ENCODE measurements at regions not wholly inside any gene's neighbourhood (a gene's known extent, or its start where the extent isn't known, plus 50 kb on each side); places are given as distances from the start of the nearest gene placed in this dataset.

DNA sequence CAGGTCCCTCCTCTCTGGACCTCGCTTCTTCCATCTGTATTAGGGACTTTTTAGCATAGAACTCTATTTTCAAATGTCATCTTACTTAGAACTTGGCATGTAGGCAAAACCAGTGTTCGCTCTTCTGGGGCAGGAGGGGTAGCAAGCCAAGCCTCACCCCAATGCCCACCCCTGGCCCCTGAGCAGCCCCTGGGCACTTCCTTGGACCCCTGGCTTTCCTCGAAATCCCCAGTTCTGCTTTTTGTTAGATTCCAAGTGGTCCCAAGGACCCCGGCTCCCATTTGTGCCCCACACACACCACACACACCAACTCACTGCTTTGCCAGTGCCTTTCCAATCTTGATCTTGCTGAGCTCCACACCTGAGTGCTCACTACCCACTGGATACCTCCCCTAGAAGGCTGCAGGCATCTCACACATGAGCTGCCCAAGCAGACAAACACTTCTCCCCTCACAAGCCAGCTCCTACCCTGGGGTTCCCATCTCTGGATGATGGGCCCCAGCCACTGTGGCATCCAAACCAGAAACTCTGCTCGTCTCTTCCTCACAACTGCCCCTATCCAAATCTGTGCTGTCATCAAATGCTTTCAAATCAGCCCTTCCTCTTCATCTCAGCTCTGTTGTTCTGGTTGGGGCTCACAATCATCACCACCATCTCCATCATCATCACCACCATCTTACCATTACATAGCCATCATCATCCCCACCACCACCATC, 167.9 kb upstream of the ZMIZ1 start:
- DNase-seq, result no peak

DNA sequence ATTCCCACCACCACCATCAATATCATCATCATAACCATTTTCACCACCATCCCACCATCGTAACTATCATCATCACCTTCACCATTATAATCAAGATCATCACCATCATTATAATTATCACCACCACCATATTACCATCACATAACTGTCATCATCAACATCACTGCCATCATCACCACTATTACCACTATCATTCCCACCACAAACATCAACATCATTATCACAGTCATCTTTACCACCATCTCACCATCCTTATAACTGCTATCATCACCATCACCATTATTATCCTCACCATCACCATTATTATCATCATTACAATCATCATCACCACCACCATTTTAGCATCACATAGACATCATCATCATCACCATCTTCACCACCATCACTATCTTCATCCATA, 167.1 kb upstream of the ZMIZ1 start:
- DNase-seq, result no peak

DNA sequence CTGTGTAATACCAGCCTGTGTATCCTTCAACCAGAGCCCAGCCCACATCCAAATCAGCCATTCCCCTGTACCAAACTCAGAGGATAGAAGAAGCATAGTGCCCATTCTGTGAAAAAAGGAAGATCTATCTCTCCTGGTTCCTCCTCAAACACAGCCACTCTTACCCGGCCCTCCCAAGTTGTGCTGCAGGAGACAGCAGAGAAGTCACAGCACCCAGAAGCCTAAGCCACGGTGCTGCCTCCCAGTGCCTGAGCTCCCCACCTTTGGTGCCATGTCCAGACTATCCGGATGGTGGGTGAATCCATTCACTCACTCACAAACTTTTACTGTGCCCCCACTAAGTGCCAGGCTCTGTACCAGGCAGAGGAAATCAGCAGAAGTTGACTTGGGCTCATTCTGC, 166.0 kb upstream of the ZMIZ1 start:
- DNase-seq, result no peak

DNA sequence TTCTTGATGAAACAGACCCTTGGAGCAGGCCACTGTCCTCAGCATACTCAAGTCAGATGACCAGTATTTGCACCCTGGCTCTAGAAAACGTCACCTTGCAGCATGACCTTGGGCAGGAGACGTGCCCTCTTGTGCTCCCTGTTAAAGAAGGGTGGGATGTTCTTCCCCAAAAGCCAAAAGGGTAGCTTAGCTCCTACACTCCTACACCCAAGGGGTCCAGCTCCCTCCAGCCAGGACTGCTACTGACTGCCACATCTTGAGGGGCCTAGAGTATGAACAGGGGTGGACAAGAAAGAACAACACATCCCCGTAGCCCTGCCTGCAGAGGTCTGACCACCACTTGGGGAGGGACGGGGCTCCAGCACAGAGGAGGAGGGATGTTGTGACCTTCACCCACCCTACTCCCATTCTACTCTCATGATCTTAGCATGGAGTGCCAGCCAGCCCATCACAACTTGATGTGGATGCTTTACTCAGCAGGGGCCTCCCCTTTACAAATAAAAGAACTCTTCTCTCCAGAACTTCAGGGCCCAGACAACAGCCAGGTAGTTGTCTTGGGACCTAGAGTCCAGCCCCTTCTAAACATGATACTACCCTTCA, 165.3 kb upstream of the ZMIZ1 start:
- no peak for DNase-seq

DNA sequence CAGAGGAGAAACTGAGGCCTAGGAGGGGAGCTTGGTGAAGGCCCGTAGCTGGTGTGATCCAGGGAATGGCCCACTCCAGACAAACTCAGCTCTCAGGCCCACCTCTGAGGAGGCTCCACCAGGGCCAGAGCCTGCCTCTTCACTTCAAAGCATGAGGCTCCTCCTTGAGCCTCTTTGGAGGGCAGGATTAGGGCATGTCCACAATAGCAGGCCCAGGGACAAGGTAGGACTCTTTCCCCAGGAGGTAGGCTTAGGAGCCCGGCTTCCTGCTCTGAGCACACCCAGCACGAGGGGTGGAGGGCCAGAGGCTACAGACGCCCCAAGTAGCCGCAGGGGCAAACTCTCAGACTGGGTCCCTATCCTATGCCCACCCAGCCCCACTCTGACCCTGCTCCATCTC, 164.6 kb upstream of the ZMIZ1 start:
- DNase-seq, result no peak

DNA sequence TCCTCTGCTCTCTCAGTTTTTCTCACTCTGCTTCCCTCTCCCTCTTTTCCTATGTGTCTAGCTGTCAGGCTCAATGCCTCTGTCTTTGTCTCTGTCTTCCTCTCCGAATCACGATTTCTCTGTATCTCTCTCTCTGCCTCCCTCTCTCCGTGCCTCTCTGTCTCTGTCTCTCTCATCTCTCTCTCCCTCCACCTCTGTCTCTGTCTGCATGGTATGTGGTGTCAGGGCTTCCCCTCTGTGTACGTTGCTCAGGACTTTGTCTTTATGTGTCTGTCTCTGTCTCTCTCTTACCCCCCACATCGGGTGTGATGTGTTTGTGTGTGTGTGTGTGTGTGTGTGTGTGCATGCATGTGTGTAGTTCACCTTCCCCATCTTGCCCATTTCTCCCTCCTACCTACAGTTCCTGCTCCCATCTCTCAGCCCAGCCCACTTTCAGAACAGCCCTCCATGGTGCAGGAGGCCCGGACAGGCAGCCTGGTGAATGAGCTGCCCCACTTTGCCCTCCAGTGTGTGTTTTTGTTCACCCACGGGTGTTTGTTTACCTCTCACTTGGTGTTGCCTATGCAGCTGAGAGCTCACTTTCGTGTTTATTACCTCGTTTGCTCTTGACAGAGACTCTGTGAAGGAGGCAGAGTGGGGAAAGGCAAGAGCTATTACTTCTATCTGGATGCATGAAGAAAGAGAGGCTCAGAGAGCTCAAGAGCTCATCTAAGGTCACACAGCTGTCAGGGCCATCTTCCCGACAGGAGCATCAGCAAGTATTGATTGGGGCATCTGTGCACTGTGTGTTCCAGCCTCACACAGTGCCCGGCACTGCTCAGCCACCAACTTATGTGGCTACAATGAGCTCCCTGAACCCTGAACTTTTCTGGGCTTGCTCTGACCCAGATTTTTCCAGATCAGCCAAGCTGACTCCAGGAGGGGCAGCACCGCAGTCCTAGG, 163.5 kb upstream of the ZMIZ1 start:
- no peak for DNase-seq

DNA sequence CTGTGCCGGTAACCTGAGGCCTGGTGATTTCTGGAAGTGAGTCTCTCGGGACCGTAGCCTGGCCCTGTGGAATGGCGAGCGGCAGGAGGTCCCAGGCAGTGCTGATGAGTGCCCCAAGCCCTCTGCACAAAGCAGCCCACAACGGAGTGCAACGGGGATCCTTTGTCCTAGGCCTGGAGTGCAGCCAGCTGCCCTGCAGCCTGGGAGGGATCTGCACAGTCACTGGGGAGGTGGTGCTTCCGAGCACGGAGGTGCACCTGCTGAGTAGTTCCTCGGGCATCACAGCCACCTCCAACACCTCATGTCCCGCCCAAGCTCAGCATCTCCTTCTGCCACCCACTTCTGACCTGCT, 162.8 kb upstream of the ZMIZ1 start:
- DNase-seq, result no peak

DNA sequence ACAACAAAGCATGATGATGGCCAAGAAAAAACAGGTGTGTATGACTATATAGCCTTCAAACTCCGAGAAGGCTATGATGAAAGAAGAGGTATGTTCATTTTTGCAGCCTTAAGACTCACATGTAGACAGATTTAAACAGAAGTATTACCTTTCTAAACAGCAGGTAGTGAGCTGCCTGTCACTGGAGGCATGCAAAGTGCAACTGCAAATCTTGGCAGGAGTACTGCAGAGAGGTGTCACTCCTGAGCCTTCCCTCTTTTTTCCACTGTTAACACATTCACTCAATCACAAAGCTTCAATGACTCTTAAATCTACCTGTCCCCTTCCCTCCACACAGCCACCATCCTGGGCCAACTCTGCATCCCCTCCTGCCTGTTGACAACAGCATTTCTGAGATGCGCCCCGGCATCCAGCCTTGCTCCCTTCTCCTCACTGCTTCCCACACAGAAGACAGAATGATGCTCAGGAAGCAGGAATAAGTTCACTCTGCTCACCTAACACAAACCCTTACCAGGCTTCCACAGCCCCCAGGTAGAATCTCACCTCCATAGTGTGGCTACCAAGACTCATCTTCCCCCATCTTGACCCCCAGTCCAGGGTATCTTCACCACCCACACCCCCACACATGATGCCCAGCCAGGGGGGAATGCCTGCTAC, 161.9 kb upstream of the ZMIZ1 start:
- no peak for DNase-seq

DNA sequence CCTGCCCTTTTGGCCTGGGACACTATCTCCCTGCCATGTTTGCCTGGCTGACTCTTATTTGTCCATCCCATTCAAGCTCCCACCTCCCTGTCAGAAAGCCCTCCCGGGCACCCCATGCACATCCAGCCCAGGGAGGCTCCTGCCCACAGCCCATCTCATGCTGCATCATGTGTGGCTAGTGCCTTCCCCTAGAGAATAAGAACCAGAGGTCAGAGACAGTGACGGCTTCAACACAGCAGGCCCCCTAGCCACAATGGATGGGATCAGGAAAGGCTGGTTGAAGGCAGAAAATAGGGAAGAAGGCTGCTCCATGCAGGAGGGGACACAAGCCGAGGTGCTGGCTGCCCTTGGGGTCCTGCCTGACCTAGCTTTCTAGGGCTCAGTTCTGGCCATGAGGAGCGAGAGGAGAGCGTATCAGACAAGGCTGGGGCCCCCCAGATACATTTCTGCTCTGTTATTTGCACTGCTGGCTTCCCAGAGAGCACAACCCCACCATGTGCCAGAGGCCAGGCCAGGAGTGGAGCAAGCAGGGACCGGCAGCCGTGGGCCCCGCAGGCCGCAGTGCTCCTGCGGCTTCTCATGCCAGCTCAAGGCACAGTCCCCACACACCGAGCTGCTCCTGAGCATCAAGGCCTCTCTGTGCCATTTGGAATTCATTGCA, 161.1 kb upstream of the ZMIZ1 start:
- no peak for DNase-seq

DNA sequence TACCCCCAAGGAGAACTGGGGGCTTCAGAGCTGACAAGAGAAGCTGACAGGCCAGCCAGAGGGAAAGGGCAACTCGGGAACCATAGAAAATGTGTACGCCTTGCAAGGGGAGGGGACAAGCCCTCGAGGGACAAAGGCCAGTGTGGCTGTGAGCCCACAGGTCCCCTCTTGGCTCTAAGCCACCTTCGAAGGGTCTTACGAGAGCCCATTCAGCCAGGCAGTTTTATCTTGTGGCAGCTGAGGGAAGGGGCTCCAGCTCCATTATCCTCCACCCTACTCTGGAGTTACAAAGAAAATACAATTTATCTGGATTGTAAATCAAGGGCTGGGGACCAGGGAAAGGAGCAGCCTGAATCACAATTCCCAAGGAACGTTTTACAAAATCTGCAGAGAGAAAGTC, 159.5 kb upstream of the ZMIZ1 start:
- DNase-seq, result no peak

DNA sequence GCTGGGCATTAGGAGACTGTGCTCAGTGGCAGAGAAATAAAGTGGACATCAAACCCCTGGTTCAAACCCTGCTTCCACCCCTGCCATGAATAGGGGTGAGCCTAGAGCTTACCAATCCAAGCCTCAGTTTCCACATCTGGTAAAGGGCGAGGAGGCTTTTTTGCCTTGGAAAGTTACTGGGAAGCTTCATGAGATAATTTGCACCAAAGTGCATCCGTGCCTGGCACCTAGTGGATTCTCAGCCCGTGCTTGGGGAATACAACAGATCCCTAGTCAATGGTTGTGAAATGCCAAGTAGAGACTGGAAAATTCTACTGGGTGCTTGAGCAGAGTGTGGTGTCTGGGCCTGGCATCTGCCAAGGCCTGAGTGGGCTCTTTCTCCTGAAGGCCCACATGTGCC, 158.7 kb upstream of the ZMIZ1 start:
- no peak for DNase-seq

DNA sequence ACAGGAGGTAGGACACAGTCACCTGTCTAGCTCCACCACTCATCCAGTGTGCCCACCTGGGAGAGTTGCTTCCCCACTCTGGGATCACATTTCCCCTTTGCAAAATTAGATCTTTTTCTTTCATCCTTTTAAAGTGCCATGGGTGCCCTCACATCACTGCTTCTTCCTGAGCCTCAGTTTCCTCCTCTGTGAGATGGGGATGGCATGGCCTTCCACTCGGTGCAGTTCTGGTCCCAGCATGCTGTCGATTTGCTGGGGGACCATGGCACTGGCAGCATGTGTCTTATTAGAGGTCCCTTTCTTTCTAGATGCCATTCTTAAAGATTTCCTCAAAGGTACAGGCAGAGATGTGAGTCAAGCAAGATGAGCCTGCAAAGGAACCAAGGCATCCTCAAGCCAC, 158.3 kb upstream of the ZMIZ1 start:
- no peak for DNase-seq

DNA sequence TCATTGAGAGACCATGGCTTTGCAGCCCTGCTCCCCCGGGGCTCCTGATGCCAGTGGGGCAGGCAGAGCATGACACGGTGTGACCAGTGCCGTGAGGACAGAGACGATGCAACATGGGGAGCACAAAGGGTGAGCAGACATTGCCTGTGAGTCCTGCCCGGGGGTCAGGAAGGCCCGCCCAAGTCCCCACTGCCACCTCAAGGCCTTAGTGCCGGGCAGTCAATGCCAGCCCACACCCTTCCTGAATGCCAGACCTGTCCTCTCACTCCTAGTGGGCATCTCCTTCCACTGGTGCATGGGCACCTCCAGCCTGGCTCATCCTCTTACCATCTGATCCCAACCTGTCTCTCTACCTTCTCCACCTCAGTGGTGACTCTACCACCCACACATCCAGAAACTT, 157.9 kb upstream of the ZMIZ1 start:
- DNase-seq, result no peak

DNA sequence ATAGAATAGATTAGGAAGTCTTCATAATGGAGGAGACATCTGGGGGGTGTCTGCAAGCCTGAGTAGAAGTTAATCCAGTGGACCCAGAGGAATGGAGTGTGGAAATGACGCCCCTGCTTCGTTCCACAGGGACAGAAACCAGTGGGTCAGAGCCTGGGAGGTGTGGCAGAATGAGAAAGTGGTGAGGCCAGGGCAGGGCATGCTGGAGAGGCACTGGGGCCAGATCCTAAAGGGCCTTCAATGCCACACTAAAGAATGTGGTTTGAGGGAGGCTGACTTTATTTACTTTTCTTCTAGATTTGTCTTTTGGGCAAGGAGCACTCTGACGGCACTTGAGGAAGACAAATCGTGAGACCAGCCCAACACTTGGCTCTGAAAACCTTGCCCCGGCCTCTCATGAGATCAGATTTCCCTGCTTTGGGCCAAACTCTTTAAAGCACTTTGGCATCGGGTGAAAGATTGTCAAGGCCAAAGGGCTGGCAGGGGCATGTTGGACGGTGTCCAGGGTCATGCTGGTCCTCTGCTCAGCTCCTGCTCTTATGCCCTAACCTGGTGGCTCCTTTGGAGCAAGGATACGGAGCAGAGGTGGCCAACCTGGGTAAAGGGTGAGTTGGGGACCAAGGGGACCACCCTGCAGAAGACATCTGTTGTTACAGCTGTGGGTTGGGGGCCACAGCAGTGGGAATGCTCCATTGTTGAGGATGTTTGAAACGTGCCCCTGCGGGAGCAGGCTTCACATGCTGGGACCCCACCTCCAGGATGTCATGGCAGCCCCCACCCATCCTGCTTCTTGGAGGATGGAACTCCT, 157.0 kb upstream of the ZMIZ1 start:
- DNase-seq, result no peak

DNA sequence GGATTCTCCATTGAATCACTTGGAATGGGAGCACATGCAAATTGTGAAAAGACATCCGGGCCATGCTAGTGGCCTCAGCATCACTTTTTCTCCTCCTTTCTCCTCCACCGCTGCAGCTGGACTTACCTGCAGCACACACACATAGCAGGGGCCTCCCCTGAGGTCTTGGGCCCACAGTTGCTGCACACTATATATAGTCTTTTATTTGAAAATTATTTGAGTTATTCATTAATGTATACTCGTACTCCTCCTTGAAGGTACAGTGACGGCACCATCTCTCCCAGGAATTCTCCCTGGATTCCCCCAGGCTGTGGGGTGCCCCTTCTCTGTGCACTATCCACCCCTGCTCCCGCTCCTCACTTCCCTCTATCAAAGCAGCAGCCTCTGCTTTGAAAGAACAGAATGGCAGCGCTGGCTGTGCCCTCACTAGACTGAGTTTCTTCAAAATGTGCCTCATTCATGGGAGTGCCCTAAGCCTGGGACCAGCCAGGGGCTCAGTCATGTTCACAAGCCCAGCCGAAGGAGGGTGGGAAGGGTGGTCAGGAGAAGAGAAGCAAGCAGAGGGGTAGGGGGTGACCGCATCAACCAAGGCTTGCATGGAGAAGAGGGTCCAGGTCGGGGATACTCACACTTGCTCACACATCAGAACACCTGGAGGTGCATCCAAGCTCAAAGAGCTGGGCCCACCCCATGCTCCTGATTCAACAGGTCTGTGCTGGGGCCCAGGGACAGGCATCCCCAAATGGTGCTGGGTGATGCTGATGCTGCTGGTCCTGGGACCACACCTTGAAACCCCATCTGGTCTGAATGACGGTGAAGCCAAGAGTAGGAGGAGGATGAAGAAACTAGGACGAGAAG, 156.2 kb upstream of the ZMIZ1 start:
- DNase-seq, result no peak

DNA sequence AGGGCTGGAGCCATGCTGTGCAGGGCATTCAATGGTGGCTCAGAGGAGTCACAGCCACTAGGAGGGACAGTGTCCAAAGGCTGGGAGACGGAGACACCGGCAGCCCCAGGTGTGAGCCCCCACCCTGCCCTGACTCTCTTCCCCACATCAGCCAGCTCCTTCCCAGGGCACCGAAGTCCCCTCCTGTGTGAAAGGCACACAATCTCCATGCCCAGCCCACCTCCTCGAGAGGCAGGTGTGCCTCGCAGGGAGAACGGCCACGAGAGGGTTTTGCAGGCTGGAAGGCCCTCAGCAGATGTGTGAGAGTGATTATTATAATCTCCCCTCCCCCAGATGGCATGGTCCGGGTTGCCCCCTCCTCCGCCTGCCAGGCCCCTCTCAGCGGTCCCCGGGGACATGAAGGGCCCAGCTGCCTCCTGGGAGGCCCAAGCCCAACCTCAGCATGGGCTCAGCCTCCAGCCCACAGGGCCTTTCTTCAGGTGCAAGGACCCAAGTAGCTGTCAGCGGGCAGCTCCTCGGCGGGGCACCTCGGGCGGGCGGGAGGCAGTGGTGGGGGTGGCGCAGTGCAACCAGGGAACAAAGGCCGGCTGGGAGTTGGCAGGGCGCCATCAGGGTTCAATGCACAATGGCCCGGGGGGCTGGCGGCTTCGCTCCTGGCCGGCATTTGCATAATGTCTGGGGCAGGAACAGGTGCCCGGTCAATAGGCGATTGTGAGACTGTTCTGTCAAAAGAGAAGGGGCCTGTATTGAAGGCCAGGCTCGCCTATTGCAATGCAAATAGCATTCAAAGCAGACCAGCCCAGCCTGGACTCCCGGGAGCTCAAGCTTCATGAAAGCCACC, 155.3 kb upstream of the ZMIZ1 start:
- DNase-seq, result no peak

DNA sequence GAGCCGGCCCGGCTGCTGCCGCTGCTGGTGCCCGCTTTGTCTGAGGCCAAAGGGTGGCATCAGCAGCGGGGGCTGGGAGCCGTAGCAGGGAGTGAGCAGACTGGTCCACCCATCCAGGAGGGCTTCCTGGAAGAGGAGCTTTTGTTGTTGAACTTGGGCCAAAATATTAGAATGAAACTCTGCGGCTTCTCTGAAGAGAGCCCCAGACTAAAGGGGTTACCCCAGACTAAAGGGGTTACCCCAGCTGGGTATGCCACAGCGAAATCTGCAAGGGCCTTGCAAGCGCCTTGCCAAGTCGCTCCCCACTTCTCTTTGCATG, 154.7 kb upstream of the ZMIZ1 start:
- DNase-seq, result no peak

DNA sequence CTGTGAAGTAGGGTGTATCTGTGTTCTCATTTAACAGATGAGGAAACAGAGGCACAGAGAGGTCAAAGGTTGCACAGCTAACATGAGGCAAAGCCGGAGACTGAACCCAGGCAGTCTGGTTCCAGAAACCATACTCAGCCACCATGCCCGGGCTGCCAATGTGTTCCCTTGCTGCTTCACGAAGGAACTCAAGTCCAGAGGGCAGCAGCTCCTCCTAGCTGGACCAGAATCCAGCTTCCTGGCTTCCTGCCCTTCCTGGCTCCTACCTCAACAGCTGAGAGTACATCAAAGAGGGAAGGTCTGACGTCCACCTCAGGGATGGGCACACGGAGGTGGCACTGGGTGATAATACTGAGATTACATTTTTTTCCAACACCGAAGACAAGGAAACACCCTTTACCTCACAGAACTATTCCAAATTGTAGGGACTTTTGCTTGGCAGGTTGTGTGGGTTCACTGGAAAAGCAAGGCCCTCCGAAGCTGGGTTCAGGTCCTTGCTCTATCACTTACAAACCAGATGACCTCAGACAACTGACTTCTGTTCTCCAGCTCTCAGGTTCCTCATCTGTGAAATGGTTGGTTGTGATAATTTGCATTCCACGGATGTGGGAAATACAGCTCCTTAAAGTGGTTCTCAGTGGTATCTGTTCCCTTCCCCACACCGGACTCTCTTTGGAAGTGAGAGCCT, 154.1 kb upstream of the ZMIZ1 start:
- no peak for DNase-seq

DNA sequence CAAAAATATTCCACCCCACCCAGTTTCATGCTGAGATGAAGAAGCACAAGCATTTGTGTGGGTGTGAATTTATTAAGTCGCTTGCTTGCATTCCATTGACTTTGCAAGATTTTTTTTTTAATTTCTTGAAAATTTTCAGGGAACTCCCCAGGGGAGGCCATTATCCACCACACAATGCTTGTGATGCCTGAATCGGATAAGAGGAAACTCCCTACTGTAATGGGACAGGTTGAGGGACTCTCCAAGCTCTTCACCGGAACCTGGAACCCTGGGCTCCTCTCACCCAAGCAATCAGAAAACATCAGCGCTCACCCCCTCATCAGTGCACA, 153.6 kb upstream of the ZMIZ1 start:
- DNase-seq, result no peak

DNA sequence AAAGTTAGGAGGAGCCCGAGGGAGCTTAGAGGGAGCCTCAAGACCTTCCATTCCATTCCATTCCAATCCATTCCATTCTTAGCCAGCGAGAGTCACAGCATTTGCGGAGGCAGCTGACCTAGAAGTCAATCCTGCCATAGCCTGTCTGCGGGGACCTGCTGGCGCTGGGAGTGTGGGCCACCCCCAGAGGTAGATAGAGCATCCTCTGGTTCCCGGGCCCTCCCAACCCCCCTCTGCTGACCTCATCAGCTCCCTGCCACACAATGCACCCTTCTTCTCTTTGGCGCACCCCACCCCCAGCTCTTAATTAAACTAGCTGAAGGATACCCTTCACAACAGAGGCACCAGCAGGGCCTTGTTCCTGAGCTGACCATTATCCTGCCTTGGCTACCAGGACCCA, 152.5 kb upstream of the ZMIZ1 start:
- no peak for DNase-seq
